Activated naive CD4-positive, alpha-beta T cell treated with anti-CD3 and anti-CD28 coated beads, Interleukin-2, amount 50 U/mL, for 72 hours (primary cell): ENCODE measurements at regions not wholly inside any gene's neighbourhood (a gene's known extent, or its start where the extent isn't known, plus 50 kb on each side); places are given as distances from the start of the nearest gene placed in this dataset.
"Not testable (repeated sequence)": the region's sequence is repeated elsewhere in the genome, so short reads cannot be mapped to it uniquely, and the experiment has no call there.

Experiments
- ATAC-seq, 2 donors: fragments of 150-1000 bp; cut with Tn5 transposase; 2 replicates each; pipeline ENCODE4 v1.10.0; 2021; ENCODE audit warnings: mild to moderate bottlenecking in 2 of 2, moderate library complexity in 2 of 2
- DNase-seq, 2 donors: peaks; one replicate each; pipeline ENCODE4 v3.0.0; 2021 to 2022; ENCODE audit warnings: low spot score in 2 of 2
- H3K27ac Mint-ChIP-seq, 2 donors: one replicate each; pipeline ENCODE4 v1.8.0; 2022; ENCODE audit warnings: mild to moderate bottlenecking in 2 of 2, mixed read lengths in 2 of 2
- H3K36me3 Mint-ChIP-seq, 2 donors: one replicate each; pipeline ENCODE4 v1.8.0; 2022; ENCODE audit warnings: mixed read lengths in 2 of 2
- H3K9me3 Mint-ChIP-seq, 2 donors: one replicate each; pipeline ENCODE4 v1.8.0; 2022; ENCODE audit warnings: mixed read lengths in 2 of 2

DNA sequence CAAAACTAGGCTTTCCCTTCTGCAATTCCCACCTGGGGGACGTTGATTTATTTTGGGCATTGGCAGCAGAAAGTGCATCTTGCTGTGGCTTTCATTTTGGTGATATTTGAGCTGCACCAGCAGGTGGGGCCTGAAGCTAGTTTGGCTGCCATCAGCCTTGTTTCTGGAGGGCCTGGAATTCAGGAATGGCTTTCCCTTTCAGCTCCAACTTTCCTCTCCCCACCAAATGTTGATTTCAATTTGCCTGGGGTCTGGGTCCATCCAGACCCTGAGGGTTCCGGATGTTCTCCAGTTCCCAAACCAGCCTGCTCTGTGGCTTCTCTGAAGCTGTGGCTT lies 640.4 kb downstream of the TYW1 start:
- ATAC-seq (no peak), DNase-seq (no peak)
- no peak overlapping the region for H3K27ac Mint-ChIP-seq
- H3K9me3 Mint-ChIP-seq: peaks cover 3 to 18% of the 10 kb centered on the region in 2 donors
- no peaks in the 10 kb centered on the region for H3K36me3 Mint-ChIP-seq

DNA sequence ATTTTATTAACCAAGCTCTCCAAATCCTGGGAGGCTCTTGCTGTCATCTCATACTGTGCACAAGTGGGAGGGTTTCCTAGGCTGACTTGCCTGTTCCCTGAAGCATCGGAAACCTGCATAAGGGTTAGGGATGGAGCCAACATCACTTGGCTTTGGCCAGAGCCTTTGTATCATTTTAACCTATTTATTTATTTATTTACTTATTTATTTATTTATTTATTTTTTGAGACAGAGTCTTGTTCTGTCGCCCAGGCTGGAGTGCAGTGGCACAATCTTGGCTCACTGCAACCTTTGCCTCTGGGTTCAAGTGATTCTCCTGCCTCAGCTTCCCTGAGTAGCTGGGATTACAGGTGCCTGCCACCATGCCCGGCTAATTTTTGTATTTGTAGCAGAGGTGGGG lies 645.9 kb downstream of the TYW1 start:
- not testable (repeated sequence) for DNase-seq, ATAC-seq, H3K27ac Mint-ChIP-seq, H3K36me3 Mint-ChIP-seq, H3K9me3 Mint-ChIP-seq

DNA sequence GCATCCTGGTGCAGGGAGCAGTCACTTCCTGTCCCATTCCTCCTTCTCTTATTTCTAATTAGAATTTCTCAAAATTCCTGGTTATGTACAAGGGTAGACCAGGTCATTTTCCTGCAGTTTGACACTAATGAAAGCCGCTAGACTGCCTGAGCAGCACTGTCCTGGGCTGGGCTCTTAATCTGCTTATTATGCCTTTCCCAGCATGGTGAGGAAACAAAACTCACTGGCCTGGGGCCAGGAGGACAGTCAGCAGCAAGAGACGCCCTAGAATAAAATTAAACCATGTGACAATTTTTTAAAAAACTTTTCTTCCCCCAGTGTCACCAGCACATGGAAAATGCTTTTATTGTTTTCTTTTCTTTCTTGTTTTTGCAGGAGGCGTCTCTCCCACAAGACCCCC lies 647.5 kb downstream of the TYW1 start:
- ATAC-seq: no peak
- peaks cover 0 to 5% of the 10 kb centered on the region in 2 donors for H3K36me3 Mint-ChIP-seq
- H3K27ac Mint-ChIP-seq: no peak overlapping the region
- H3K9me3 Mint-ChIP-seq: peaks cover 9% of the 10 kb centered on the region in 2 donors
- DNase-seq: no peak

DNA sequence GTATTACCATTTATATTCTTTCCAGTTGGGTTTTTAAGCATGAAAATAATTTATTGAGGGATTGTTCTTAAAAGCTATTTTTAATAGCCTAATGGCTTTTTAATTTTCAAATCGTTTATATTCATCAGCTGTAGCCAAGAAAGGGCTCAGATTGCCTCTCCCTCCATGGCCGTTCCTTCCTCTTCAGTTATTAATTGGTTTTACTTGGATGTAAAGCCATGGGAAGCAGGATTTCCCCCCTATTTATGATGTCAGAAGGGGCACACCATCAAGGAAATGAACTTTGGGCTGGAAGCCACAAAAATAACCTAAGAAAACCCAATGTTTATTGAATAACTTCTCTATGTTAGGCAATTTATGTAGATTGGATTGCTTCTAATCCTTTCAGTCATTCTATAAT lies 656.3 kb downstream of the TYW1 start:
- Mint-ChIP-seq H3K9me3 (peaks cover 8 to 13% of the 10 kb centered on the region in 2 donors), H3K27ac (no peak overlapping the region), H3K36me3 (peaks cover 0 to 5% of the 10 kb centered on the region in 2 donors)
- ATAC-seq (no peak), DNase-seq (no peak)

DNA sequence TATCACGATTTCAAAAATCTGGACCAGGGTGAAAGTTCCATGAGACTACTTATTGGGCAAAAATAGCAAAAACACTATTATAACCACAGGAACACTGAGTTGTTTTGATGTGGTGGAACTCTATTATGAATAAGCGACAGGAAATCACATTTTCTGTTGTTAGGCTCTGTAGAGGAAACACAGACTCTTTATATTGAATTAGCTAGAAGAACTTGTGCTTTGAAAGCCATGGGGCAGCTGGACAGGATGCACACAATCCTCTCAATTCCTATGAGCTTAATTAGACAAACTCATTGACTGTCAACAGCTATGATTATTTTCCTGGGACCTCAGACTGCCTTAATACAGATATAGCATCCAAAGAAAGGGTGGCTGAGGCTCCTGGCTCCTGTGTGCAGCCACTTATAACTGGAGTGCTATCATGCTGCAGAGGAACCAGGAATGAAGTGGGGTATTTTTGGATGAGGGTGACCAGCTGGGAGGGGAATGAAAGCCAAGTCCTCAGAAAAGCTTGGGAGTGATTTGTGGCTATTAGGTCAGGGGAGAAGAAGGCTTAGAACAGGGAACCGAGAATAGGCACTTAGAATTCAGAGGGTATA lies 657.3 kb downstream of the TYW1 start:
- peaks cover 8 to 13% of the 10 kb centered on the region in 2 donors for H3K9me3 Mint-ChIP-seq
- DNase-seq (no peak), ATAC-seq (no peak)
- peaks cover 0 to 1% of the 10 kb centered on the region in 2 donors for H3K36me3 Mint-ChIP-seq
- H3K27ac Mint-ChIP-seq: no peak overlapping the region

DNA sequence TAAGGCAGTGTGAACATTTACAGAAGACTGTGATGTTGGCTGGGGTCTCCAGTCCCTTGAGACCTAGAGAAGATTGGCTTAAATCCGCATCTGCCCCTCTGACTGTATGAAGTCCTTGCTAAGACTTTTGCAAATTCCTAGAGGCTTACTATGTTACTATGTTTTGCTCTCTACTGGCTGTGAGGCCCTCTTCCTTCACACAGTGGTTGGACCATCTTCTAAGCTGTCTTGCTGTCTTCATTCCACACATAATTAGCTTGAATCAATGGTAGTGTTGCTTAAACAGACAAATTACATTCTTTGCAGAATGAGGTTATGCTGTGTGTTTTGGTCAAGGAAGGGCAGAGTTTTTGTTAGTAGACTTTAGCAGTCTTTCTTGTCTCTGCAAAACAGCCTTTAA lies 658.0 kb downstream of the TYW1 start:
- ATAC-seq (no peak), DNase-seq (no peak)
- H3K36me3 Mint-ChIP-seq: no peaks in the 10 kb centered on the region
- H3K27ac Mint-ChIP-seq: no peak overlapping the region
- peaks cover 8 to 13% of the 10 kb centered on the region in 2 donors for H3K9me3 Mint-ChIP-seq

DNA sequence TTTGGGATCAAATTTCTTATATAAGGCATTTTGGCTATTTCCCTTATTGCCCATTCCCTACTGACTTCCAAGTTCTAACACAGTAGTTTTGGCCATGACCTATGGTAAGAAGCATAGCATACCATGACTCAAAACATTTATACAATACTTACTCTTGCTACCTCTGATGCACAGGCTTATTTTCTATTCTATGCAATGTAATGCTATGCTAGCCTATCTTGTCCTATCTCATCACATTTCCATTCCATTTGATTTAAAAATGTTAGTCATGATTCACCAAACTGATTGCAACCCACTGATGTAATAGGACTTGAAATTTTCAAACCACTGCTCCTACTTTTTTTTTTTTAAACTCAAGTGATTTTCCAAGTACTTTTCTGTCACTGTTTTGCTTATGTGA lies 658.5 kb downstream of the TYW1 start:
- DNase-seq (no peak), ATAC-seq (no peak)
- Mint-ChIP-seq H3K9me3 (peaks cover 8 to 13% of the 10 kb centered on the region in 2 donors), H3K27ac (no peak overlapping the region), H3K36me3 (no peaks in the 10 kb centered on the region)

DNA sequence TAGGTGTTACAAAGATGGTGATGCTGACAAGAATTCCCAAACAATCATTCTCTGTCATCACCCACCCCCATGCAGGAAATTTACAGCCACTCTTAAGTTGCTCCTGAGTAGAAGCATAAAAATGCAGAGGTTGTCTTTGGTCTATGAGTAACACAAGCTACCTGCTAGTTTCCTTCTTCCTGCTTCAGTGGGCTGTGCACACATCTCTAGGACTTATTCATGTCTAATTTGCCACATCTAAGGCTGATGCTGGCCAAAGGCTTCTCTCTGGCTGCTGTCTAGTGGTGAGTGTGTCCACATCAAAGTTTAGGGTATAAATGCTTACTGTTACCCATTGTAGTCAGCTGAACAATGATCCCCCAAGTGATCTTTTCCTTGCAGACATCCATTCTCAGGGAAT lies 662.5 kb downstream of the TYW1 start:
- Mint-ChIP-seq H3K27ac (no peak overlapping the region), H3K9me3 (peaks cover 11 to 13% of the 10 kb centered on the region in 2 donors), H3K36me3 (no peaks in the 10 kb centered on the region)
- no peak for DNase-seq
- no peak for ATAC-seq

DNA sequence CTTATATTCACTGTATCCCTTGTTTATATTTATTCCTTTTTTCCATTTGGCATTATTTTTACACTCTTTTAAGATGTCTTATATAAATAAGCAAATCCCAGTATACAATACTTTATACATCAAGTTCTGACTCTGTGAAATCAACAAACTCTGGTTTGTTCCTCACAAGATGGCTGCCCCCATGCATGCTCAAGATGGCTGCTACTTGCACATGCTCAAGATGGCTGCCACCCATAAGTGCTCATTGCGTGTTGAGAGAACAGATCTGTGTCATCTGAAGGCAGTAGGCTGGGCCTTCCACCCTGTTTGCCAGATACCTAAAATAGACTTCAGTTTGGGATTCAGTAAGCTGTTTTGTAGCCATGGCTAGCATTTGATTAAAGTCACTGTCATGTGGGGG lies 666.2 kb downstream of the TYW1 start:
- Mint-ChIP-seq H3K36me3 (no peaks in the 10 kb centered on the region), H3K27ac (no peak overlapping the region), H3K9me3 (peaks cover under 1 to 3% of the 10 kb centered on the region in 2 donors)
- ATAC-seq (no peak), DNase-seq (no peak)

DNA sequence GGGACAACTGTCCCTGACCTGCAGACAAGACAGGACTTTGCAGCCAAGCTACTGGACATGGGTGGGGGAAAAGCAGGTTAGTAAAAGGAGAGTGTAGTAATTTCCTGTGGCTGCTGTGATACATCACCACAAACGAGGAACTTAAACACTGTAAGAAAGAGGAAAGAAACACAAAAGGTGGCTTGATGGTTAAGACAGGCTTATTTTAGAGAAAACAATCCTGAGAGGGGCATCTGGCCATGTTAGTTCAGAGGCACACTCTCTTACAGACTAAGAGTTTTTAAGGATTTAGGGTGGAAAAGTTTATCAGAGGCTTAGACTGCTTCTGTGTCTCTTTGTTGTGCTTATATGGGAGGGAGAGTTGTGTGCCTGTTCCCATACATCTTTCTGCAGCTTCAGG lies 667.0 kb downstream of the TYW1 start:
- no peaks in the 10 kb centered on the region for H3K36me3 Mint-ChIP-seq
- no peak overlapping the region for H3K27ac Mint-ChIP-seq
- peaks cover under 1 to 3% of the 10 kb centered on the region in 2 donors for H3K9me3 Mint-ChIP-seq
- ATAC-seq: no peak
- DNase-seq: no peak

DNA sequence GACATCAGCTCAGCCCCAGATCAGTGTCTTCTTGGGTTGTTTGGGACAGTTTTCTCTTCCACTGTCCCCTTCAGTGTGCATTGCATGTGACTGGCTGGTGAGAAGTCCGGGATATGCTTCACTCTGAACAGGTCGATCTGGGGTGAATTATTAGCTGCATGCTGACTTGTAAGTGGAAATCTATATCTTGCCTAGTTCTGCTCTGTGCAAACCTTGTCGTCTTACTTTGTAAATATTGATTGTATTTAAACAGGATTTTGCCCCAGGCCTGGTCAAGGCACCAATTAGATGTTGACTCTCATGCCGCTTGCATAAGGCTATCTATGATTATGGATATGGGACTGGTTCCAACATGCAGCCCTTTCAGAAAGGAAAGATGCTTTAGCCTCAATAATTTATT lies 669.7 kb downstream of the TYW1 start:
- H3K36me3 Mint-ChIP-seq, ATAC-seq, DNase-seq, H3K9me3 Mint-ChIP-seq, H3K27ac Mint-ChIP-seq: not testable (repeated sequence)

DNA sequence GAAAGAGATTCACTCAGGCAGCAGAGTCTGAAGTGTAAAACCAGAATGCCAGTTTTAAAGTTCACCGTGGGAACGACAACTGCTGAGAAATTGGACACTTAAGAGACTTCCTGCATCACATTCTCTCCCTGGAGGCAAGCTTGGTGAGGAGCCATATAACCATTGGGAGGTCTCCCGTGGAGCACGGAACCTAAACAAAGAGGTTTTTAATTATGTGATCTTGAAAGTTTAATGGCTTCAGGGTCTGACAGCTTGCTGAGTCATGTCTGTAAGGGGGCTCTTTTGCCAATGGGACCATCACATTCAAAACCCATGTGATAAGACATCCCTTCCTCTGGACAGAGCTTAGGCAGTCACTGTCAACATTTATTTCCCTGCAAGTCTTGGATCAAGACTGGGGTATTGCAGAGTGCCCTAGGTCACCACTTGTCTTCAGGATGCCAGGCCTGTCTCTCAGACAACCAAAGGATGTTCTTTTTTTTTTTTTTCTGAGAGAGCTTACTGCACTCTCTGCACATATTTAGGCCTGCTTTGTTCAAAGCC lies 674.4 kb downstream of the TYW1 start:
- ATAC-seq: no peak
- Mint-ChIP-seq H3K9me3 (peaks cover 9 to 13% of the 10 kb centered on the region in 2 donors), H3K36me3 (peaks cover 14 to 20% of the 10 kb centered on the region in 2 donors), H3K27ac (no peak overlapping the region)
- no peak for DNase-seq

DNA sequence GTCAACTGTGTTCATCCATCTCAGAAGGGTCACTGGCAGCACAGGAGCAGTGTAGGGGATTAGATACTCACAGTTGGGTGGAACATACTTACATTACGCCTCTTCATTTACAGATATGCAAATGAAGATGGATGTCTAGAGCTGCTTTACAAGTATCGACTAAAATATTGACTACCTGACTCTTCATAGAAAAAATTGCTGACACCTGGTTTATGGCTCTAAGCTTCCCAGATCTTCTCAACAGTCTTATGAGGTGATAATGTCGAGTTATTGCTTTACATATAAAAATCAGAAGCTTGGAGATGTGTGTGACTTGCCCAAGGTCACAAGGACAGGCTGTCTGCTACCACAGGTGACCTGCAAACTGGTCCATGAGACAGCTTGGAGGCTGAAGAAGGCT lies 677.2 kb downstream of the TYW1 start:
- no peak overlapping the region for H3K27ac Mint-ChIP-seq
- ATAC-seq: no peak
- no peak for DNase-seq
- H3K36me3 Mint-ChIP-seq: peaks cover 19 to 20% of the 10 kb centered on the region in 2 donors
- H3K9me3 Mint-ChIP-seq: peaks cover 13 to 19% of the 10 kb centered on the region in 2 donors

DNA sequence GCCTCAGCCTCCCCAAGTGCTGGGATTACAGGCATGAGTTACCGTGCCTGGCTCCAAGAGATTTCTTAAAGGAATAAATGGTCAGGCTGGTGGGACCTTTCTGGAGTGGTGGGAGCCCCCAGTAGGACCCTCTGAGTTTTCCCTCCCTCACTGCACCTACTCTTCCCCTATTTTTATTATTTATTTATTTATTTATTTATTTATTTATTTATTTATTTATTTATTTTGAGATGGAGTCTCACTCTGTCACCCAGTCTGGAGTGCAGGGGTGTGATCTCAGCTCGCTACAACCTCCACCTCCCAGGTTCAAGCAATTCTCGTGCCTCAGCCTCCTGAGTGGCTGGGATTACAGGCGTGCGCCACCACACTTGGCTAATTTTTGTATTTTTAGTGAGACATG lies 678.2 kb downstream of the TYW1 start:
- ATAC-seq, DNase-seq, H3K27ac Mint-ChIP-seq: not testable (repeated sequence)
- Mint-ChIP-seq H3K36me3 (peaks cover 21 to 22% of the 10 kb centered on the region in 2 donors), H3K9me3 (peaks cover 16 to 23% of the 10 kb centered on the region in 2 donors)

DNA sequence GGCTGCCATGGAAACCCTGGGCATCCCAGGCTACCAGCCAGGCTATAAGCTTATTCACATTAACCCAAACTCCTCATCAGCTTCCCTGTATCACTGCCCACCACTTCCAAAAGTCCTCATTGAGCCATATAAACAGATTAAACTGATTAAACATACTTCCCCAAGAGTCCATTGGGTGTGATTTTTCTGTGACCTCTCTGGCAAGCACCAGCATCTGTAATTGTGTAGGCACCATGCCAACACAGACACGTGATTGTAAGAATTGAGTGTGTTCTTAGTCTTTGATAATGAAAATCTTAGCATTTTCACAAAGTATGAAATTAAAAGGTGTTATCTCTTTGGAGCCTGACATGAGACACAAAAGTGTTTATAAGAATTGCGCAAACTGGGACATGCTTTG lies 679.3 kb downstream of the TYW1 start:
- no peak overlapping the region for H3K27ac Mint-ChIP-seq

DNA sequence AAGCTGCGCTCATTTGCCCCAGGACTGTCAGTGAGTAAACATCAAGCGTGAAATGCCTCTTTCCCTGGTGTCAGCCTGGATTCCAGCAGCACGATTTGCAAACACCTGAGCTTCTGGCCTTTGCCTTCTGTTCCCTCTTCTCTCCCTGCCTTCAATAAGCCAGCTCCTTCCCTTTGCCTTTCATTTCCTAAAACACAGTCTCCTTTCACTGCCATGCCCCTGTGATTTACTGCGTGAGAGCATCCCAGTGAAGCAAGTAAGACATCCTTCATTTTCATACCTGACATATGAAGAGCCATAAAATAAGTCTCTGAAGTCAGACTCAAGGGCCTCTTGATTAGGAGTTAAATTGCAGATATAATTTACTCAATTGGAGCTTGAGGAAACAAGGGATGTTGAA lies 681.8 kb downstream of the TYW1 start:
- ATAC-seq (no peak), DNase-seq (no peak)
- no peak overlapping the region for H3K27ac Mint-ChIP-seq
- H3K9me3 Mint-ChIP-seq: peaks cover 19 to 21% of the 10 kb centered on the region in 2 donors
- H3K36me3 Mint-ChIP-seq: peaks cover 7 to 10% of the 10 kb centered on the region in 2 donors

More for the DNA sequence above, 679.3 kb downstream of the TYW1 start:
- H3K9me3 Mint-ChIP-seq: peaks cover 19 to 29% of the 10 kb centered on the region in 2 donors
- ATAC-seq: no peak
- DNase-seq: no peak
- H3K36me3 Mint-ChIP-seq: peaks cover 21 to 24% of the 10 kb centered on the region in 2 donors

DNA sequence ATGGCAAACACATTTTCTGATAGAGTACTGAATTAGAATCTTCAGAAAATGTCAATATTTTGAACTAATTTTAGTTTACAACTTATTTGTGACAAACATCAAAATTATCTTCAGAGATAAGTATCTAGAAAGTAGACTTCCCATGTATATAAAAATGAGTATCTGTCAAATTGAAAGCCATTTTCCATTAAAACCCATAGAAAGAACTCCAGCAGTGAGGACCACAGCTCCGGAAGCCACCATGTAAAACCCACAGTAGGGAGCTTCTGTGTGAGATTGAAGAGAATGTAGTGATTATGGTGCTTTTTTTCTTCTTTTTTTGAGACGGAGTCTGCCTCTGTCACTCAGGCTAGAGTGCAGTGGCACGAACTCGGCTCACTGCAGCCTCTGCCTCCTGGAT lies 687.0 kb downstream of the TYW1 start:
- DNase-seq (no peak), ATAC-seq (no peak)
- H3K36me3 Mint-ChIP-seq: peaks cover 4% of the 10 kb centered on the region in 2 donors
- no peak overlapping the region for H3K27ac Mint-ChIP-seq
- H3K9me3 Mint-ChIP-seq: peaks cover 20 to 22% of the 10 kb centered on the region in 2 donors

DNA sequence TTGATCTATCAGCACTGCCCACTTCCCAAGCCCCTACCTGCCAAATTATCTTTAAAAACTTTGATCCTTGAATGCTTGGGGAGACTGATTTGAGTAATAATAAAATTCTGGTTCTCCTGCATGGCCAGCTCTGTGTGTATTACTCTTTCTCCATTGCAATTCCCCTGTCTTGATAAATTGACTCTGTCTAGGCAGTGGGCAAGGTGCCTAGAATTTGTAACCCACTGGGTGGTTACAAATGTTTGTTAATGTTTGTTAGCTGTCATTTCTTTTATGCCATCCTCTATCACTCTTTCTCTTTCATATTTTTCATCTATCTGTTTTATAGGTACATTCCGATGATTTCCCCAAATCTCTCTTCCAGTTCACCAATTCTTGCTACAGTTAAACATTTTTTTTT lies 694.1 kb downstream of the TYW1 start:
- peaks cover 17 to 22% of the 10 kb centered on the region in 2 donors for H3K9me3 Mint-ChIP-seq
- H3K36me3 Mint-ChIP-seq: peaks cover 4 to 7% of the 10 kb centered on the region in 2 donors
- ATAC-seq: no peak
- no peak for DNase-seq
- no peak overlapping the region for H3K27ac Mint-ChIP-seq
